ENCODE measurements at regions not wholly inside any gene's neighbourhood (a gene's known extent, or its start where the extent isn't known, plus 50 kb on each side); places are given as distances from the start of the nearest gene placed in this dataset.
"Not testable (repeated sequence)": the region's sequence is repeated elsewhere in the genome, so short reads cannot be mapped to it uniquely, and the experiment has no call there.

DNA sequence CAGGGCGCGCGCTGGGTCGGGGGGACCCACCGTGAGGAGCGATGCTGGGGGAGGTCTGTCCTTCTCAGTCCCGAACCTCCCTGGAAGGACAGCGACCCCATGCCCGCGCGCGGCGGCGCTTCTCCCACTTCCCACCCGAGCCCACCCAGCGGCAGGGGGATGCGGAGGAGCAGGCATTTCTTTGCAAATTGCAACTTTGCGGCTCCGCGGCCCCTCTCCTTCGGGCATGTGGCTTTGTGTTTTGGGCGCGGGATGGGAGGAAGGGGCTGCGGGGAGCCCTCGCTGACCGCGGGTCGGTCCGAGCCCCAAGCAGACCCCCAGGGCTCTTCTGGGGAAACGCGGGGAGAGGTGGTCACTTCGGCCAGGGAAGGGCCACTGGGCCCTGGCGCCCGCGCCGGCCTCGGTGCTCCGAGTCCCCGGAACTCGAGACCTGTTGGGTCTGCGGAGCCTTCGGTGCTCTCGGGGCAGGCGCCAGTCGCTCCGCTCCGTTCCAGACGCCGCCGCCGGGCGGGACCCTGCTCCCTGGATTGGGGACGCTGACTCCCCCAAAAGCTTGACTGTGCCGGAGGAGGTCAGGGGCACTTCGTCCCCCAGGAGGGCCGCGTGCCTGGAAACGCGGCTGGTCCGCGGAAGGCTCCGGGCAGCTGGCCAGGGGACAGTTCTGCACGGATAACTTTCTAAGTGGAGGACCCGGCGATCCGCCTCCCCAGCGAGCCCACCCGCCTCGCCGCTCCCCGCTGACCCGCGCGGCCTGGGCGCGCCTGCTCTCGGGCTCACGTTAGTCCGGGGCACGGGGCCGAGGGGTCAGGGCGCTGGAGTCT is 164.2 kb upstream of the DPP6 start:
- DNase-seq = no peak

DNA sequence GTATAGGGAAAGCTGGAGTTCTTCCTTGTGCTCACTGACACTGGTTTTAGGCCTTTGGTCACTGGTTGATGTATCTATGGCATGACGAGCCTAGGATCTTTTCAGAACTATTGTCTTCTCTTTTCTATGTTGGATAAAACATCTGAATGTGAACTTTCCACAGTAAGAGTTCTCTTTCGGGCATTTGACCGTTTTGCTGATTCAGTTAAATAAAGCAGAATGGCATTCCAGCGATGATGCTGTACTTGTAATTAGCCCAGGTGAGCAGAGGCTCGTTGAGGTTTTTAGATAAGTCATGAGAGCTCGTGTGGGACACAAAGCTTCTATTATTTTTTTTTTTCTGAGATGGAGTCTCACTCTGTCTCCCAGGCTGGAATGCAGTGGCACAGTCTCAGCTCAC is 160.2 kb upstream of the DPP6 start:
- no peak for DNase-seq

DNA sequence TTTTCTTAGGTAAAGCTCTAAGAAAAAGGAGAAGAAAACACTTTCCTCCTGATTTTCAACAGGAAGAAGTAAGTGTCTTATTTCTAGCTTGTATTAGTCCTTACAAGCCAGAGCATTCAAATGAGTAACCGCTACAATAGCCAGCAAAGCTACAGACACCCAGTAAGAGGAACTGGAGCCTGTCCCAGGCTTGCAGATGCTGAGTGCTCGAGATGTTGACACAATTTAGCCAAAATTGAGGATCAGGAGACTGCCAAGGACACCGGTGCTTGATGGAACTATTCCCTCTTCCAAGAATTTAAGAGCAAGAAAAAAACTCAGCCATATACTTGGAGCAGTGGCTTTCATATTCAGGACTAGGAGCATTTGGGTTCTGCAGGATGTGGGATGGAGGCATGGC is 149.3 kb upstream of the DPP6 start:
- no peak for DNase-seq

DNA sequence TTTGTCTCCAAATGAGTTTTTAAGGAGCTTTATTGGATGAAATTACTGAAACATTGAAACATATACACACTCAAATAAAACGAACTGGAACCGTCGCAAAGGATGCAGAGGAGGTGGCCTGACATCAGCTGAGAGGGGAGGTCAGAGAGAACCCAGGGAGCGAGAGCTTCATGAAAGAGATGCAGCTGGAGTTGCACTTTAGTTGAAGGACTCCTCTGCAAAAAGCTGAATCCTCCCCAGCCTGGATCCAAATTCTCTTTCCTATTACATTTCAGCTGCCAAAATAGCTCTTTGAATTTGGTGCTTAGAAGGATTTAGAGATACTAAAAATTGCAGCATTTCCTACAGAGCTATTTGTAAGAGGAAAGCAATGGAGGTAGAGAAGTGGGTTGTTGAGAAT is 140.0 kb upstream of the DPP6 start:
- no peak for DNase-seq

DNA sequence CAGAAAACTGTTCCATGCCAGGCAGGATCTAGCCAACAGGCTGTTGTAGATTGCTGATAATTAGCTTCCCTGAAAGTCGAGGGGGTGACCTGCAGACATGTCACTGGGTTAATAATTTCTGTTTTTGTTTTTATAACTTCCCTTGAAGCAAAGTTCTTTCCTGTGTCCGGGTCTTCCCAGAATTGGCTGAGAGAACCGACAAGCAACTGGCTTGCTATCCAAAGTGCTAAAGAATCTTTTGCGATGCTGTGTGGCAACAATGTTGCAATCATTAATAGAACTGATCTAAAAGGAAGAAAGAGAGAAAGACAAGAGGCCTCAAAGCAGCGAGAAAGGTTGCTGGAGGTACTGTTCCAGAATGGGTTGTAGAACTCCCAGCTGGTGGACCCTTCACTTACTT is 132.1 kb upstream of the DPP6 start:
- no peak for DNase-seq

DNA sequence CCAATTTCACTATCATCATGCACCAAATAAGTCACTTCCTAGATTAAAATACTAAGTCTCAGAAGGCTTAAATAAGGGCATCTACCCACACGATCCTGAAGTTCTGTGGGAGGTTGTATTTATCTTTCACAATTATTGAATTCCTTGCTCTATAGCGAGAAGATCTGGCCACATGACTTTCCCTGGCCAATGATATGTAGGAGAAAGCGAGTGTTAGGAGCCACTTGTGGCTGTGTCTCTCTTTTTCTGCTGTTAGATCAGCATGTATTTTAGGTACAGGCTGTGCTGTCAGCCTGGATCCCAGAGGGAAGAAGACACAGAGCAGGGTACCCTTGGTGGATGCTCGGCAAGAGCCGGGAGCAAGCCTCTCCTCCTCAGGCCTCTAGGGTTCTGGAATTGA is 131.3 kb upstream of the DPP6 start:
- DNase-seq = no peak

DNA sequence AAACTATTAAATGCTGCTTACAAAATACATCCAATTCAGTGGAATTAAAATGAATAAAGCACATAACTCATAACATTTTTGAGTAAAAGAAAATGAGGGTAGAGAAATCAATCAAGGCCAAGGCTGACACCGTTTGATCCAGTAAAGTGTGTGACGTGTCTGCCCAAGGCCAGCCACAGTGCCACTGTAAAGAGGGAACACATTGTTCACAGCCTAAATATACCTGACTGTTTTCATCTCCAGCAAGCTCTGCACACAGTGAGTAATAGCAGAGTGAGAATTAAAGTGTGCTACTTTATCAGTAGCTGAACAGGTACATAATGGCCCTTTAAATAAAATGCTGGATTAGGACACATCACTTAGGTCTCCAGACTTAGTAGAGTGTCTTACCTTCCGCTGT is 130.8 kb upstream of the DPP6 start:
- no peak for DNase-seq

DNA sequence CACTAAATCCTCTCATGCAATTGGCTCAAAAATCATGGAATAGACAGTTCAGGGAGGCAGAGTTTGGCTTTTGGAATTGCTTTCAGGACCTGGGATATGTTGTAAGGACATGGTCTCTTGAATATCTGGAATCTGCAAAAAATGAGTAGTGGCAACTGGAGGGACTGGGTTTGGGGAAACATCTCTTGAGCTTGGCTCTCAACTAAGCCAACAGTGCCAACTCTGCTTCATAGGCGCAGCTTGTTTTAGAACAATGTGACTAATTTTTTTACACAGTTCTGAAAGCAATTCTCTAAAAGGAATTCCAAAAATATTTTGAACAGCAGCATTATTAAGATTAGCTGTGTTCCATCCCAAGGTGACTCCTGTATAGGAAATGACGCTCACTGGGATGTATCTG is 121.5 kb upstream of the DPP6 start:
- no peak for DNase-seq

DNA sequence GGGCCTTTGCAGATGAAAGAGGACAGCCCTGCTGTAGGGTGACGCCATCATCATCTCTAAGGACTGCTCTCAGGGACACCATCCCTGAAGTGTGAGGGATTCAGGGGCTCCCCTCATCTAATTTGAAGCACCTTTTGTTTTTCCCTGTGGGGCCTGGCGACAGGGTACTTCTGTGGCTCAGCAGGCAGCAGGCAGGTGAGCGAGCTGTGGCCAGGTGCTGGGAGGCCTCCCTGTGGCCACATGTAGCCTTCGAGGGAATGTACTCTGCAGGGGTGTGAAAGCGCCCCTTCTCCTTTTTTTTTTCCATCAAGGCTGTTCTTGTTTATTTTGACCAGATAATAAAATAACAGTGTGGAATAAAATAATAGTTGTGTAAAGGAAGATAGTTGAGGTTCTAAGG is 118.2 kb upstream of the DPP6 start:
- no peak for DNase-seq

DNA sequence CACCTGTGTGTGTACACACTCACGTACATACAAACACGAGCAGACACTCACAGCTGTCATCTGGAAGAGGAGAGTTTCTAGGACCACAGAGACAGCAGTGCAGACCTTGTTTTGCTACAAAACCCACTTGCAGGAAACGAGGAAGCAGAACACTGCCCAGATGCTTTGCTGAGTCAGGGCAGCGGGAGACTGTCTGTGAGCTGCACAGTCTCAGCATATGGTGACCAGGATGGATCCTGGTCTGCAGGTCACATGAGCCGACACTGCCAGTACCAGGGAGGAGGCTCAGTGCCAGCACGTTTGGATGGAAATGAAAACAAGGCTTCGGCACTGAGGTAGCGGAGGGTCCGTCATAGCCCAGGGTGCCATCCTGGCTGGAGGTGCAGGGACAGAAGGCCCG is 117.6 kb upstream of the DPP6 start:
- DNase-seq = no peak

DNA sequence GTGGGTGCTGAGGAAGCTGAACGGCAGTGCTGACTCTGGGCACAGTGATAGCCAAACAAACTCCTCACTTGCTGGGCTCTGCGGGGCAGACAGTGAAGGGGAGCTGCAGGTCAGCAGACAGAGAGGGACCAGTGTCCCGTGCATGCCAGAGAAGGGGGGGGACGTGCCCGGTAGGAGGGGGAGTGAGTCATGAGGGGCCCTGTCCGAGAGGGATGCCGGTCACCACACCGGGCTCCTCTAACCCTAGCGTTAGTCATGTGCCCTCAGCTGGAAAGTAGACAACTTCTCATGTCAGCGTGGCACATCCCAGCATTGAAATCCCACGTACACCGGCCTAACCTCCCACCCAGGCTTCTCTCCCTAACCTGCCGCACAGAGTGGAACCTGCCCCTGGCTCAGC is 117.1 kb upstream of the DPP6 start:
- DNase-seq = no peak

DNA sequence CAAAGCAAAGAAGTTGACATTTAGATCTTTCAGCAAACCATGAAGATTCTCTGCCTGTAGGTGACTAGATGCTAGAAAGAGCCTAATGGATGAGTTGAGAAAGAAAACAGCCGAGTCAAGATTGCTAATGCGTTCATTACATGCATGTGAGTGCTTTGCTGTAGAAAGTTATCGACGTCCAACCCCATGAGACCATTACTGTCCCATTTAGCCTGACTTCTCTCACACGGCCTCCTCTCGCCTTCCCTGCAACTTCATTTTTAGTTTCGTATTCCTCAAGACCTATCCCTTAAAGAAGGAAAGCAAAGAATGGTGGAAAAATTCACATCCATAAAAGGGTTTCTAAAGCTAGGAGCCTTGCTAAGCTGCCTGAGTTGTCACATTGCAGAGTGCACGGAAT is 113.7 kb upstream of the DPP6 start:
- DNase-seq = no peak

DNA sequence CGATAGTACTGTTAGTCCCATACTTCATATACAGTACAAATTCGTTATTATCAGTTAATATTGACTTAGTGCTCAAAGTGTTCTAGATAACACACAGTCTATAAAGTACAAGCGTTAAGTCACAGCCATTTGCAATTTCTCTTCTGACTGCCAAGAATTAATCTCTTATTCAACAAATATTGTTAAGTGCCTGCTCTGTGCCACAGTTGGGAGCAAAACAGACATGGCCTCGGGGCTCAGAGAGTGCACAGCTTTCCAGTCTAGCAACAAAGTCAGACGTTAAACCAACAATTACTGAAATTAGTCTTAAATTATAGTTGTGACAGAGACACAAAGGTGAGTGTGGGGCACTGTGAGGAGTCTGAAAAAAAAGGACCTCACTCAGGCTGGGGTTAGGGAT is 113.0 kb upstream of the DPP6 start:
- DNase-seq = no peak

DNA sequence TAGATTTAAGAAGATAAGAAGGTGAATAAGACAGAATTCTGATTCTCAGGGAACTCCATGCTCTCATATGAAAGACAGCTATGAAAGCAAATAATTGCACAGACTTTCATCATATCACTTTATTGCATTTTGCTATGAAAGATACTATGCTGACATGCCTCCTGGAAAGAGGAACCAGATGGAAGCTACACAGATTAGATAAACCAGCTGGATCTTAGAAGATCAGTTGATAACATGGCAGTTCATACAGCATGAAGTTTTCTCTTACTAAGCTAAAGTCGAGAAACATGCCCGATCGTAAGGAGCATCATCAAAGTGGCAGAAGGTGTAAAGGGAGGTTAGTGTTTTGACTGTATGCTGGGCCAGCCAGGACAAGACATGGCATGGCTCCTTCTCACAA is 112.5 kb upstream of the DPP6 start:
- no peak for DNase-seq

DNA sequence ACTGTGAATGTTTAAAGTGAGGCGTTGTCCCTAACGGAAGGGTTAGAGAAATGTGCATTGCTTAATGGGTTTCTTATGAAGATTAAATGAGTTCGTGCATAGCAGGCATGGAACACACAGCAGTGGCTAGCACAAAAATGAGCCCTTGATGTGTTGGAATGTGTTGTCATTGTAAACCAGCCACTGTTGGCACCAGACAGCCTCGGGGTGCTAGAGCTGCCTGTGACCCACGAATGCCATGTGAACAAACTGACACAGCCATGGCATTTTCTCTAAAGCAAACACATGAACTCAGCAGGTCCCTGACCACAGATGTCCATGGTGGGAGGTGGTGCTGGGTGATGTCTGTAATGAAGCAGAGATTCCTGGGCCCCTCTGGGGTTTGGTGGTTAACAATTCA is 111.1 kb upstream of the DPP6 start:
- no peak for DNase-seq

DNA sequence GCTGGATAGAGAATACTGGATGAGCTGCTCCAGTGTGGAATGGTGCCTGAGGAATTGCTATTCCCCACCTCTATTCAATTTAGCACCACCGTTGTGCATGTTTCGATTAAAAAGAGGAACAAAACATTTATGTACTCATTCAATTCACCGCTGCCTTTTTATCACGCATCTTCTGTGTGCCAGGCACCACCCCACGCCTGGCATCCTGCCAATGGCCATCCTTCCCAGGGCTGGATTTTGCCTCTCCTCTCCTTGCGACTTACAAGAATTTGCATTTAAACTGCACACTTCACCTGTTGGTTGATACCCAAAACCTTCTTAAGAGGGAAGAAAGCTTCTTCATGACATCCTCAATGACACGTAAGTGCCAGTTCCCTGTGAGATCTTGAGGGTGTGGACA is 110.2 kb upstream of the DPP6 start:
- DNase-seq = no peak

DNA sequence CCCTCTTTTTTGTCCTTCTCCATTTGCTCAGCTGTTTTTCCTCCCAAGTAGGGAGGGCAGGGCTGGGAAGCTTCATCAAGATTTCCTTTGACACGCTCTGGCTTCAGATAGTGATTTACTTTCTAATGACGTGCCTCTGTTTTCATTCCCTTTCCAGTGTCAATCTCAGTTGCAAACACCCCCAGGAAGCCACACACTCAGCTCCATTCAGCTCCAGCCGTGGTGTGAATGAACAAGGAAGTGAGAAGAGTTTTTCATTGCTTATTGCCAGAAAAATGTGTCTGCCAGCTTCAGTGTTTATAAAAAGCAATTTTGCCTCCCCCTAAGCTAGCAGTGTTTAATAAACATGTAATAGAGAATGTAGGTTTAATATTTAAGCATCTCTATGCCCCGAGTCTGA is 108.7 kb upstream of the DPP6 start:
- DNase-seq = no peak

DNA sequence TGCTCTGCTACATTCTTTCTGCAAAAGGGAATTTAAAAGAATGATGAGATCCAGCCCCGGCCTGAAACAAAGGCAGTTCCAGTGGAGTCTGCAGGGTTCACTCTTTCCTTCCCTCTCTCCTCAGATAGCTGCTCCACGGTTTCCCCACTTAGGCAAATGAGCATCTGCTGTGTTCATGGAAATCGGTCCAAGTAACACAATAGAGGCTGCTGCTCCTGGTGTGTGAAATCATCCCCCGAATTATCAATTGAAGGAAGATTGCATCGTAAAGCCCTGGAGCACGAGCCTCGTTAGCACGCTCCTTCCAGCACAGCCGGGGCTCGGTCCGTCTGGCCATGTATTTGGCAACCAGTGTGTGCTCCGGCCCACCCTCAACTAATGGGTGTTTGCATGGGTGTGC is 108.3 kb upstream of the DPP6 start:
- no peak for DNase-seq

DNA sequence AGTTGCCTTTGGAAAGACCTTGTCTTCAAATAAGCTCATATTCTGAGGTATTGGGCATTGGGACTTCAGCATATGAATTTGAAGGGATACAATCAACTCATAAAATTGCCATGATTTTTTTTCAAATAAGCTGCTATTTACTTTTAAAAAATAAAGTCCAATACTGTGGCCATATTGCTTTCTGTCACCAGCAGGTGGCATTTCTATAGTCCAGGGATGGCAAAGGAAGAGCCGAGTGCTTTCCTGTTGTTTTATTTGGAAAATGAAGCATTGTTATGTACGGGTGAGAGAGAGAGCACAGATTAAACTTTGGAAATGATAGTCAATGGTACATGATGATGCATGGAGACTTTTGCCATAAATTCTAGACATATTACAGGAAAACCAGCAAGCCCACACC is 104.1 kb upstream of the DPP6 start:
- no peak for DNase-seq

DNA sequence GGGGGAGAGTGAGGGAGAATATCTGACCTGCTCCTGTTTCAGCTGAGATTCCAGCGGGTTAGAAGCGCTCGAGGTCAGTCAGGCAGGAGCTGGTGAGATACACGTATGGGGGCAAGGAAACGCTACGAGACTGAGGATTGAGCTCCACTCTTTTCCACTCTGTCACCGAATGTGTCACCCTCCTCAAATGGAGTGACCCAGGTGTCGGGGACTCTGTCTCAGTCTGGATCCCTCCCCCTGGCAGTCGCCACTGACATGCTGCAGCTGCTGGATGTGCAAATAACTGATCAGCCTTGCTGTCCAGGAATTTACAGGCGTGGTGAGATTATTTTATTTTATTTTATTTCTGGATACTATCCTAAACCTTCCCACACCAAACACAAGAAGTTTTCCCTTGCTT is 100.9 kb upstream of the DPP6 start:
- no peak for DNase-seq

DNA sequence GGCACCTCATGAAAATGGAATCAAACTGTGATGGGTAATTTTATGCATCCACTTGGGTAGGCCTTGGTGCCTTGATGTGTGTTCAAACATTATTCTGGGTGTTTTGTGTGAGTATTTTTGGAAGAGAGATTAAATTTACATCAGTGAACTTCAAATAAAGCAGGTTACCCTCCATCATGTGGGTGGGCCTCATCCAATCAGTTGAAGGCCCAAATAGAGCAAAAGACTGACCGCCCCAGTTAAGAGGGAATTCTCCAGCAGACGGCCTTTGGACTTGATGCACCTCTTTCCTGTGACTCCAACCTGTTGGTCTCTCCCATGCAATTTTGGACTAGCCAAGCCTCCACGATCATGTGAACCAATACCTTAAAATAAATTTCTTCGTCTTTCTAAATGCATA is 97.7 kb upstream of the DPP6 start:
- DNase-seq = no peak

DNA sequence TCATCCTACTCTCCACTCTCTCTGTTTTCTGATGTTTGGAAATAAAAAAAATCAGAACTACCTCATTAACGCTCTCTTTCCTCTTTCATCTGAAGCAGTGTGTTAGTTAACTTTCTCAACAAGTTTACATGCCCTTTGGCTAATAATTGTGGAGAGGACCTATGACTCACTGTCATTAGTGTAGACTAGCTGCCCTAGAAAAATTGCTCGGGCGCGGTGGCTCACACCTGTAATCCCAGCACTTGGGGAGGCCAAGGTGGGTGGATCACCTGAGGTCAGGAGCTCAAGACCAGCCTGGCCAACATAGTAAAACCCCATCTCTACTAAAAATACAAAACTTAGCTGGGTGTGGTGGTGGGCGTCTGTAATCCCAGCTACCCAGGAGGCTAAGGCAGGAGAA is 94.5 kb upstream of the DPP6 start:
- DNase-seq = not testable (repeated sequence)

DNA sequence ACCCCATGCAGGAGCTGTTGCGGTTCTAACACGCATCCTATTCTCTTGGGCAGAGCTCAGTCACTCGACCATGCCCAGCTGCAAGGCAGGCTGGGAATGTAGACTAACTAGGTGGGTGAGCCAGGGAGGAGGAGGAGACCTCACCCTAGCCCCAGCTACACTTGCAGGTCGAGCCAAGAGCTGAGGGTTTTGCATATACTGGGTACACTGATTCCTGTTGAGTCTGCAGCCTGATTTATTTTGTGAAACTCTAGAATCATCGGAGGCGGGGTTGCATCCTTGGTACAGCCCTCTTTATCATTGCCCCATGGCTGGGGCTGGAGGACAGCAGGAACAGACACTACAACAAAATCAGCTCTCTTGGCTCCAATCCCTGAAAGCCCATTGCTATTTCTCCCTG is 93.8 kb upstream of the DPP6 start:
- not testable (repeated sequence) for DNase-seq

DNA sequence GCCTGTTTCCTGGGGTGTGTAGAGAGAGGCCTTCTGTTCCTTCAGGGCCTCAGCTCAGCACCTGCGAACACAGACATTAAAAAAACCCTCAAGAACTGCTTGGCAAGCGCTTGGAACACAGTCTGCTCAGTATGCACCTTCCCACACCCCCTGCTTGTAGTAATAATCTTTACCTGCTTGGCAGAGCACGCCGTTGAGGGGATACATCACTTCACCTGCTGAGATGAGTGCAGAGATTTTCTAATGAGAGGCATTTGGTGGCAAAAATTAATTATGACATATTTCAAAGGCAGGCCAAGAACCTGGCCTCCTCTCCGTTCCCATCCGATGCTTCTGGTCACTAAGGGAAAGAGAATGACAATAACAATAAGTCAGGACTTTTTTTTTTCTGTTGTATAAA is 93.4 kb upstream of the DPP6 start:
- DNase-seq = not testable (repeated sequence)

DNA sequence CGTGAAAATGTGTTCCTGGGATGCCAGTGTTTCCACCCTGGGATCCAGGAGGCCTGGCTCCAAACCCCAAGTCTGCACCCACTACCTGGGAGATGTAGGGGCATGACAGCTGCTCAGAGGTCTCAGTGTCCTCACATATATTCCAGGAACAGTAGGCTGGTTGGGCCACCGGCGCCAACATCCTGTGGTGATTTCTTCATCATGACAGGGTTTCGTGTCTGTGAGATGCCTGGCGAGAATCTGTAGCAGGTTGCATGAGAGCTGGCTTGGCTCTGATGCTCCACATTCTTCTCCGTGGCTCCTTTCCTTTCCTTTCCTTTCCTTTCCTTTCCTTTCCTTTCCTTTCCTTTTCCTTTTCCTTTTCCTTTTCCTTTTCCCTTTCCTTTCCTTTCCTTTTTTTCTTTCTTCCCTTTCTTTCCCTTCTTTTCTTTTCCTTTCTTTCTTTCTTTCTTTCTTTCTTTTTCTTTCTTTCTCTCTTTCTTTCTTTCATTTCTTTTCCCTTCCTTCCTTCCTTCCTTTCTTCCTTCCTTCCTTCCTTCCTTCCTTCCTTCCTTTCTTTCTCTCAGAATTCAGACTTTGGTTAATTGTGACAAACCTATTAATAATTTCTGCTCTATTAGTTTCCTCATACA is 87.6 kb upstream of the DPP6 start:
- DNase-seq = not testable (repeated sequence)
